WTC11 (cell line): ENCODE measurements at regions not wholly inside any gene's neighbourhood (a gene's known extent, or its start where the extent isn't known, plus 50 kb on each side); places are given as distances from the start of the nearest gene placed in this dataset.

Experiments used
- ATAC-seq: fragments of 200-7000 bp; cut with Tn5 transposase; 2 replicates; pipeline ENCODE4 v1.10.0; 2021; ENCODE audit warnings: mild to moderate bottlenecking, moderate library complexity
- CTCF ChIA-PET: fragments of 300-600 bp; sonication (Branson Sonifier 250); formaldehyde crosslinking; loops from one replicate; lab custom pipeline; 2021; ENCODE audit warnings: antibody characterized with exemption; lab: Charles Lee
- POLR2A ChIA-PET: fragments of 350-600 bp; sonication (Branson Sonifier 250); formaldehyde crosslinking; loops from one replicate; lab custom pipeline; 2021; ENCODE audit warnings: antibody characterized with exemption; lab: Charles Lee
- DNase-seq: peaks from one replicate; pipeline ENCODE4 v3.0.0; 2021; ENCODE audit warnings: low spot score
- H3K27ac Mint-ChIP-seq: 2 replicates; pipeline ENCODE4 v1.8.0; 2021; ENCODE audit warnings: mixed read lengths
- H3K27me3 Mint-ChIP-seq: 2 replicates; pipeline ENCODE4 v1.8.0; 2021; ENCODE audit warnings: low read depth, mild to moderate bottlenecking, moderate library complexity, mixed read lengths
- H3K36me3 Mint-ChIP-seq: 2 replicates; pipeline ENCODE4 v1.8.0; 2021; ENCODE audit warnings: mixed read lengths
- H3K4me1 Mint-ChIP-seq: 2 replicates; pipeline ENCODE4 v1.8.0; 2022; ENCODE audit warnings: mixed read lengths
- H3K4me3 Mint-ChIP-seq: 2 replicates; pipeline ENCODE4 v1.8.0; 2021; ENCODE audit warnings: mild to moderate bottlenecking, moderate library complexity, mixed read lengths
- H3K9me3 Mint-ChIP-seq: 2 replicates; pipeline ENCODE4 v1.8.0; 2021; ENCODE audit warnings: mixed read lengths
- ARID4B ChIP-seq: sonication (generic); formaldehyde crosslinking; IDR thresholded peaks from 2 replicates; pipeline ENCODE4 v1.8.0; 2023; ENCODE audit warnings: missing genetic modification reagents, mild to moderate bottlenecking, borderline replicate concordance
- ATF2 ChIP-seq: sonication (generic); formaldehyde crosslinking; IDR thresholded peaks from 2 replicates; pipeline ENCODE4 v1.8.1; 2022; ENCODE audit warnings: low read depth, missing genetic modification reagents, borderline replicate concordance
- ETV6 ChIP-seq: sonication (generic); formaldehyde crosslinking; IDR thresholded peaks from 2 replicates; pipeline ENCODE4 v1.8.1; 2022; ENCODE audit warnings: mild to moderate bottlenecking, missing genetic modification reagents
- OVOL2 ChIP-seq: fragments of 250-450 bp; sonication (Bioruptor Pico); IDR thresholded peaks from 2 replicates; pipeline ENCODE4 v1.9.0; 2021; ENCODE audit warnings: mild to moderate bottlenecking, borderline replicate concordance
- RELA ChIP-seq: sonication (generic); formaldehyde crosslinking; IDR thresholded peaks from 2 replicates; pipeline ENCODE4 v1.8.1; 2022; ENCODE audit warnings: missing genetic modification reagents, mild to moderate bottlenecking, borderline replicate concordance
- SMAD4 ChIP-seq: sonication (generic); formaldehyde crosslinking; IDR thresholded peaks from 2 replicates; pipeline ENCODE4 v1.8.0; 2022; ENCODE audit warnings: mild to moderate bottlenecking, missing genetic modification reagents
- STAT6 ChIP-seq: sonication (generic); formaldehyde crosslinking; conservative IDR thresholded peaks from 2 replicates; pipeline ENCODE4 v1.8.1; 2023; ENCODE audit warnings: mild to moderate bottlenecking, low read depth, missing genetic modification reagents, moderate library complexity
- ZNF121 ChIP-seq: sonication (generic); formaldehyde crosslinking; IDR thresholded peaks from 2 replicates; pipeline ENCODE4 v1.8.0; 2023; ENCODE audit warnings: missing genetic modification reagents
- ZNF219 ChIP-seq: sonication (generic); formaldehyde crosslinking; IDR thresholded peaks from 2 replicates; pipeline ENCODE4 v1.8.0; 2023; ENCODE audit warnings: missing genetic modification reagents, mild to moderate bottlenecking, borderline replicate concordance
- ZNF532 ChIP-seq: fragments of 250-450 bp; sonication (Bioruptor Pico); IDR thresholded peaks from 2 replicates; pipeline ENCODE4 v1.9.0; 2021; ENCODE audit warnings: mild to moderate bottlenecking, borderline replicate concordance

GRCh38 chr1:219092206-219092605, 81.5 kb upstream of the LYPLAL1 start:
- CTCF ChIA-PET: no interaction called here

GRCh38 chr1:219099307-219099706, 74.4 kb upstream of the LYPLAL1 start:
- Mint-ChIP-seq H3K27me3 (no peaks in the 10 kb centered on the region), H3K4me3 (no peak overlapping the region), H3K4me1 (peaks cover 9% of the 10 kb centered on the region), H3K9me3 (peaks cover 11% of the 10 kb centered on the region; the same call in 1 of the 2 replicates), H3K36me3 (no peaks in the 10 kb centered on the region), H3K27ac (no peak overlapping the region)
- CTCF ChIA-PET: no interaction called here
- DNase-seq (no peak), ATAC-seq (no peak)
- POLR2A ChIA-PET: no interaction called here
- TF ChIP-seq ZNF532 (CRISPR knock-in tag): no peak
- TF ChIP-seq OVOL2 (CRISPR knock-in tag): no peak
- no peak for TF ChIP-seq ZNF219 (CRISPR knock-in tag)
- TF ChIP-seq STAT6 (CRISPR knock-in tag): no peak
- TF ChIP-seq ETV6 (CRISPR knock-in tag): no peak
- no peak for TF ChIP-seq RELA (CRISPR knock-in tag)

More at GRCh38 chr1:219092206-219092605, 81.5 kb upstream of the LYPLAL1 start:
- POLR2A ChIA-PET: no interaction called here
- ATAC-seq (no peak), DNase-seq (no peak)
- Mint-ChIP-seq H3K36me3 (no peaks in the 10 kb centered on the region), H3K27me3 (no peaks in the 10 kb centered on the region), H3K4me1 (no peaks in the 10 kb centered on the region), H3K9me3 (peaks cover 17% of the 10 kb centered on the region), H3K4me3 (no peak overlapping the region), H3K27ac (no peak overlapping the region)
- no peak for TF ChIP-seq ATF2 (CRISPR knock-in tag)
- no peak for TF ChIP-seq ZNF121 (CRISPR knock-in tag)
- no peak for TF ChIP-seq ARID4B (CRISPR knock-in tag)
- no peak for TF ChIP-seq SMAD4 (CRISPR knock-in tag)
- TF ChIP-seq STAT6 (CRISPR knock-in tag): no peak
